ENCODE measurements at regions not wholly inside any gene's neighbourhood (a gene's known extent, or its start where the extent isn't known, plus 50 kb on each side); places are given as distances from the start of the nearest gene placed in this dataset.

GRCh38 chr10:130898381-130898780 lies 413.1 kb downstream of the TCERG1L start:
- TF ChIP-seq CTCF (IDR thresholded peaks at IDR 0.05) (no peak), POLR2A (IDR thresholded peaks at IDR 0.05) (no peak)

Measured in right lobe of liver (tissue), 4 donors.